IPS DF 4.7 (cell line): ENCODE measurements at regions not wholly inside any gene's neighbourhood (a gene's known extent, or its start where the extent isn't known, plus 50 kb on each side); places are given as distances from the start of the nearest gene placed in this dataset.

Source experiments
- DNase-seq: peaks from one replicate; pipeline ENCODE4 v3.0.0-alpha.2; 2013; ENCODE audit warnings: low spot score; ENCODE audit errors: extremely low read depth

- DNase-seq = no peak
These were observed 102.1 kb upstream of the ARPP21 start for GRCh38 chr3:35537265-35537664.

- no peak for DNase-seq
These were observed 94.3 kb upstream of the ARPP21 start for GRCh38 chr3:35544976-35545375.

GRCh38 chr3:35549690-35550089, 89.6 kb upstream of the ARPP21 start:
- DNase-seq = no peak

GRCh38 chr3:35562141-35562540, 77.2 kb upstream of the ARPP21 start:
- no peak for DNase-seq

GRCh38 chr3:35565048-35565447, 74.3 kb upstream of the ARPP21 start:
- DNase-seq = no peak
